ENCODE measurements at regions not wholly inside any gene's neighbourhood (a gene's known extent, or its start where the extent isn't known, plus 50 kb on each side); places are given as distances from the start of the nearest gene placed in this dataset.

DNA sequence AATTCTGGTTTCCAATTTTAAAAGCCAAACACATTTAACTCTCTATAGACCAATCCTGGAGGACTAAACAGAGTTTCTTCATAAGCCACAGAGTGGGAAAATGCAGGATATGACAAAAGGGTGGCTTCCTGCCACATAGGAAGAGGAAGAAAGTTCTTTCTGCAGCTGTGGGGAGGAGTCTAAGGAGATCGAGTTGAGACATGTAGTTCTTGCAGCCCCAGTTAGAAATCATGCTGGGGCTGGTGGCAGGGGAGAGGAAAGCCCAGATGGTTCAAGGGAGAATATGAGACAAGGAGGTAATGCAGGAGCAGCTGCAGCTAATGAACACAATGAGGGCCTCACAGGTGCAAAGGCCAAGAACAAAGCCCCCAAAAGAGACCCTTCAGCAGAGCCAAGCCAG is 85.0 kb upstream of the ARID2 start:
- no peak for DNase-seq (ENCODE audit: extremely low read depth, insufficient read length)
- H3K36me3 ChIP-seq (ENCODE audit: control insufficient read depth, insufficient read depth, low read length): no peaks in the 10 kb centered on the region
- H3K27me3 ChIP-seq (replicated peaks; ENCODE audit: control insufficient read depth, insufficient read depth, low read length): no peaks in the 10 kb centered on the region; the same call in 1 of the 2 replicates
- TF ChIP-seq, protein P1, sequence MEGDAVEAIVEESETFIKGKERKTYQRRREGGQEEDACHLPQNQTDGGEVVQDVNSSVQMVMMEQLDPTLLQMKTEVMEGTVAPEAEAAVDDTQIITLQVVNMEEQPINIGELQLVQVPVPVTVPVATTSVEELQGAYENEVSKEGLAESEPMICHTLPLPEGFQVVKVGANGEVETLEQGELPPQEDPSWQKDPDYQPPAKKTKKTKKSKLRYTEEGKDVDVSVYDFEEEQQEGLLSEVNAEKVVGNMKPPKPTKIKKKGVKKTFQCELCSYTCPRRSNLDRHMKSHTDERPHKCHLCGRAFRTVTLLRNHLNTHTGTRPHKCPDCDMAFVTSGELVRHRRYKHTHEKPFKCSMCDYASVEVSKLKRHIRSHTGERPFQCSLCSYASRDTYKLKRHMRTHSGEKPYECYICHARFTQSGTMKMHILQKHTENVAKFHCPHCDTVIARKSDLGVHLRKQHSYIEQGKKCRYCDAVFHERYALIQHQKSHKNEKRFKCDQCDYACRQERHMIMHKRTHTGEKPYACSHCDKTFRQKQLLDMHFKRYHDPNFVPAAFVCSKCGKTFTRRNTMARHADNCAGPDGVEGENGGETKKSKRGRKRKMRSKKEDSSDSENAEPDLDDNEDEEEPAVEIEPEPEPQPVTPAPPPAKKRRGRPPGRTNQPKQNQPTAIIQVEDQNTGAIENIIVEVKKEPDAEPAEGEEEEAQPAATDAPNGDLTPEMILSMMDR (IDR thresholded peaks at IDR 0.05; ENCODE audit: insufficient read depth, low read length, poor library complexity, severe bottlenecking): no peak
- H3K4me3 ChIP-seq (replicated peaks; ENCODE audit: low read depth, low read length): no peak overlapping the region

DNA sequence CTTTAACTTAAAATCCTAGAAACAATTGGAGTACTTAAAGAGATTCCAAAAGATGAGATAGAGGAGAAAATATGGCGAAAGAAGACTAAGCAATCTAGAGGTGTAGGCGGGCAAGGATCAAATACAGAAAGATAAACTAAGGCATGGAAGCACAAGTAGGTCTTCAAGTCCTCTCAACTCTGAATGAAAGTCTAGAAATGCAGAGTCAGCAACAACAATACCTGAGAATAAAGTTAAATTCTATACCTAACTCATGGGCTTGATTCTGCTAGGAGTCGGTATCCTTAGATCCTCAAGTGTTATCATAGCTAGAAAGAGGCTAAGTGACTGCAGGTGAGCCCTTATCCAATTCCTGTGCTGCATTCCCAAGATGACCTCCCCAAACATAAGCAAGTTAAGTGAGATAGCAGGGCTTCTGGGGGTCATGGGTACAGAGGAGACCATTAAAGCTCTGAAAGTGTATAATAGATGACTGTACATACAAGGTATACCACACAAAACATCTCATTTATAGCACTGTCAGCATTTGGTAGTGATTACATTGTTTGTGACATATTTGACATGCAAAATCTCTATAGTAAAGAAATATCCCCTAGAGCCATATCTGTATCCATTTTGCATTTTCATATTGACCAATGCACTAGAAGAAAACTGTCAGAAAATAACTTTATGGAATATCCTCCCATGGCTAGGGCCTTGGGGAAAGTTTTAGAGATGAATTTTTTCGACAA is 82.5 kb upstream of the ARID2 start:
- Histone ChIP-seq H3K27me3 (replicated peaks; ENCODE audit: control insufficient read depth, insufficient read depth, low read length) (no peaks in the 10 kb centered on the region; the same call in 1 of the 2 replicates), H3K36me3 (ENCODE audit: control insufficient read depth, insufficient read depth, low read length) (no peaks in the 10 kb centered on the region), H3K4me3 (replicated peaks; ENCODE audit: low read depth, low read length) (no peak overlapping the region)
- TF ChIP-seq, protein P1 (IDR thresholded peaks at IDR 0.05; ENCODE audit: insufficient read depth, low read length, poor library complexity, severe bottlenecking): no peak
- no peak for DNase-seq (ENCODE audit: extremely low read depth, insufficient read length)

DNA sequence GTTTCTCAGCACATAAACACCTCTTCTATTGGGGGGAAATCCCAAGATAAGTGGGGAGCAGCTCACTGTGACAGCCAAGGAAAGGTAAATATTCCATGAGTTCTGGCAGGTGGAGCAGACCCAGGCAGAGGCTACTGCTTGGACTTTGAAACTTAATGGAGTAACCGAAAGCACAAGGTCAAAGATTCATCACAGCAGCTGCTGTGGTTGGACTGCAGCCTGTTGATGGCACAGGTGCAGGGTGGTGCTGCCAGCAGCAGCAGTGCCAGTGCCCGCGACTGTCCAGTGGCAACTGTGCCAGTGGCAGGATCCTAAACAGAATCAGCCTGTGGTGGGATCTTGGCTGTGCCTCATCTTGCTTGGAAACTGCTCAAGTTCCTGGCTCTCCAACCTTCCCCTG is 81.4 kb upstream of the ARID2 start:
- no peak for DNase-seq (ENCODE audit: extremely low read depth, insufficient read length)
- Histone ChIP-seq H3K27me3 (replicated peaks; ENCODE audit: control insufficient read depth, insufficient read depth, low read length) (no peaks in the 10 kb centered on the region; the same call in 1 of the 2 replicates), H3K4me3 (replicated peaks; ENCODE audit: low read depth, low read length) (no peak overlapping the region), H3K36me3 (ENCODE audit: control insufficient read depth, insufficient read depth, low read length) (no peaks in the 10 kb centered on the region)
- TF ChIP-seq, protein P1 (IDR thresholded peaks at IDR 0.05; ENCODE audit: insufficient read depth, low read length, poor library complexity, severe bottlenecking): no peak

DNA sequence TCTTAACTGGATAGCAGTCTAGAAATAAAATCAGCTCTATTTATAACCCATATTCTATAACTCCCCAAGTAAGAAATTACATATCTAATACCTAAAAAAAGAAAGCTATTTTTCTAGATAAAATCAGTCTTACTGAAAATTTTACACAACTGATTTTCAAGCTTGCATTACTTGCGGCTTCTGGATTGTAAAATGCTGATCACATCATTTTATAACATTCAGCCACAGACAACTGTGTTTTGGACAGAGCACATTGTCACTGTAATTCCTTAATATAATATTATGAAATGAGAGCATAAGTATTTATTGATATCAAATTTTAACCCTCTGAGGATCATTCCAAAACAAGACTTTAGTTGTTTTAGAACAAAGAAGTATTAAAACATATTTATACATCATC is 78.5 kb upstream of the ARID2 start:
- H3K27me3 ChIP-seq (replicated peaks; ENCODE audit: control insufficient read depth, insufficient read depth, low read length): no peaks in the 10 kb centered on the region; the same call in 1 of the 2 replicates
- no peak for DNase-seq (ENCODE audit: extremely low read depth, insufficient read length)
- no peak overlapping the region for H3K4me3 ChIP-seq (replicated peaks; ENCODE audit: low read depth, low read length)
- TF ChIP-seq, protein P1 (IDR thresholded peaks at IDR 0.05; ENCODE audit: insufficient read depth, low read length, poor library complexity, severe bottlenecking): no peak
- no peaks in the 10 kb centered on the region for H3K36me3 ChIP-seq (ENCODE audit: control insufficient read depth, insufficient read depth, low read length)

DNA sequence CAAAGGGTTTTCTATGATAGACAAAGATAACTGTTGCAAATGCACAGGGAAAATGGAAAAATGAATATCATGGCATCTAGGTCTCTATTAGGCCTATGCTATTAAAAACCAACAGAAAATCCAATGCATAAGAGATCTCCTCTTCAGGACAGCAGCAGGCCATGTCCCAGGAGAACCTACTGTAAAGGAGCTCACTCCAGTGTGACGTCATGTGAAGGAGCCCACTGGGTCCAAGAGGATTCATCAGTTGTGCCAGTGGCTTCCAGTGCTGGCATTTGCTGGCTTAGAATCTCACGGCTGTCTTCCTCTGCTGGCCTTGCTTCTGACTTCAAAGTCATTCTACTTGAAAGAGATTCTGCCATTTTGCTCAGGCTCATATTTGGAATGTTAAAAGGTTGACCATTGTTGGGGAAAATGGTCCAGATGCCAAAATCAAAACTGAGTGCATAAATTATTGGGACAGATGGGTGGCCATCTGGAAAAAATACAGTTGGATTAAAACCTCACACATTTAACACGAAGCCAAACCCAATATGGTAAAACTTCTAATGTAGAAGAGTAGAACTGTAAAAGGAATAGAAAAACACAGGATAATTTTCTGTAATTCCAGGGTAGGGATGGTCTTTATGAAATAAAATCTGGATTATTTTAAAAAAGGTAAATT is 75.4 kb upstream of the ARID2 start:
- TF ChIP-seq, protein P1 (IDR thresholded peaks at IDR 0.05; ENCODE audit: insufficient read depth, low read length, poor library complexity, severe bottlenecking): no peak
- no peaks in the 10 kb centered on the region; the same call in 1 of the 2 replicates for H3K27me3 ChIP-seq (replicated peaks; ENCODE audit: control insufficient read depth, insufficient read depth, low read length)
- H3K4me3 ChIP-seq (replicated peaks; ENCODE audit: low read depth, low read length): no peak overlapping the region
- H3K36me3 ChIP-seq (ENCODE audit: control insufficient read depth, insufficient read depth, low read length): no peaks in the 10 kb centered on the region
- DNase-seq (ENCODE audit: extremely low read depth, insufficient read length): no peak

Data from GM06990 (cell line).